GM23248 (cell line): ENCODE measurements at regions not wholly inside any gene's neighbourhood (a gene's known extent, or its start where the extent isn't known, plus 50 kb on each side); places are given as distances from the start of the nearest gene placed in this dataset.

ENCODE experiments used
- EZH2 ChIP-seq: fragments of 200-600 bp; sonication (generic); IDR thresholded peaks from 2 replicates; pipeline ENCODE4 v1.6.1; 2018; ENCODE audit warnings: antibody characterized with exemption, mild to moderate bottlenecking; ENCODE audit not compliant: insufficient read depth, poor library complexity, severe bottlenecking
- EZH2phosphoT487 ChIP-seq: fragments of 200-600 bp; sonication (generic); IDR thresholded peaks from 2 replicates; pipeline ENCODE4 v1.6.1; 2018; ENCODE audit warnings: antibody characterized with exemption, moderate library complexity, mild to moderate bottlenecking, low read depth; ENCODE audit not compliant: insufficient read depth

DNA sequence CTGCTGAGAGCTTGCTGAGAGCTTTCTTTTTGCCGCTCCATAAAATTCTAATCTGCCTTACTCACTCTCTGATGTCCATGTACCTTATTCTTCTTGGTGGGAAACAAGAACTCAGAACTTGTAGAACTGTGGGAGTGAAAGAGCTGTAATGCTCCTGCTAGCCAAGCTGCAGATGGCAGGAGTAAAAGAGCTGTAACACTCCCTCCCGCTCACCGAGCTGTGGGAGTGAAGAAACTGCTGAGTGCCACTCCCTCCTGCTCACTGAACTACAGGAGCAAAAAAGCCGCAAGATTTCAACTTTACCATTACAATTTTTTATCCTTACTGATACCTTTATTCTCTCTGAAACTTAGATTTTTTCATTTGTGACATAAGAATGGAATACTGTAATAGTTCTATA lies 199.1 kb downstream of the SI start:
- TF ChIP-seq EZH2 (no peak), EZH2phosphoT487 (no peak)
